DND-41 (cell line): ENCODE measurements at regions not wholly inside any gene's neighbourhood (a gene's known extent, or its start where the extent isn't known, plus 50 kb on each side); places are given as distances from the start of the nearest gene placed in this dataset.
A peak's percentile ranks its signal among the peaks of the same experiment; 100 is the strongest.

Experiments used
- ATAC-seq: fragments of 200-7000 bp; cut with Tn5 transposase; 3 replicates; pipeline ENCODE4 v1.9.1; 2021; ENCODE audit warnings: low read depth; ENCODE audit not compliant: insufficient read depth
- DNase-seq: peaks from one replicate; pipeline ENCODE4 v3.0.0-alpha.2; 2020
- H2AFZ ChIP-seq: 2 replicates; pipeline ENCODE4 v1.6.0; 2012; ENCODE audit warnings: low read depth, low read length
- H3K27ac ChIP-seq: 2 replicates; pipeline ENCODE4 v1.5.1; 2012; ENCODE audit warnings: low read length, inconsistent platforms
- H3K27me3 ChIP-seq: fragments of 200-600 bp; sonication (generic); 2 replicates; pipeline ENCODE4 v1.6.0; 2012; ENCODE audit warnings: low read length, mild to moderate bottlenecking, inconsistent platforms; ENCODE audit not compliant: insufficient read depth, poor library complexity
- H3K36me3 ChIP-seq: 2 replicates; pipeline ENCODE4 v1.5.1; 2012; ENCODE audit warnings: low read length, inconsistent platforms; ENCODE audit not compliant: insufficient read depth
- H3K4me1 ChIP-seq: 2 replicates; pipeline ENCODE4 v1.5.1; 2012; ENCODE audit warnings: mild to moderate bottlenecking, low read length; ENCODE audit not compliant: insufficient read depth
- H3K4me2 ChIP-seq: 2 replicates; pipeline ENCODE4 v1.6.0; 2012; ENCODE audit warnings: mild to moderate bottlenecking, moderate library complexity, low read length, inconsistent platforms; ENCODE audit not compliant: insufficient read depth
- H3K4me3 ChIP-seq, 2 experiments: fragments of 200-600 bp in 1 of 2; shearing (Covaris generic) in 1 of 2; 2 replicates each; pipeline ENCODE4 v1.5.1; 2012 to 2016; ENCODE audit warnings: inconsistent platforms in 2 of 2, low read length in 2 of 2, mild to moderate bottlenecking in 2 of 2, low read depth in 1 of 2, moderate library complexity in 1 of 2
- H3K79me2 ChIP-seq: 2 replicates; pipeline ENCODE4 v1.6.0; 2012; ENCODE audit warnings: low read length, inconsistent platforms; ENCODE audit not compliant: insufficient read depth
- H3K9ac ChIP-seq: 2 replicates; pipeline ENCODE4 v1.6.0; 2012; ENCODE audit warnings: low read depth, mild to moderate bottlenecking, inconsistent platforms, low read length, moderate library complexity
- H3K9me3 ChIP-seq: 2 replicates; pipeline ENCODE4 v1.5.1; 2012; ENCODE audit warnings: low read length, moderate library complexity, mild to moderate bottlenecking, inconsistent platforms; ENCODE audit not compliant: insufficient read depth, severe bottlenecking
- H4K20me1 ChIP-seq: 2 replicates; pipeline ENCODE4 v1.6.0; 2012; ENCODE audit warnings: low read length; ENCODE audit not compliant: insufficient read depth
- EZH2 ChIP-seq: IDR thresholded peaks from 3 replicates; pipeline ENCODE4 v1.6.1; 2012; ENCODE audit warnings: borderline replicate concordance, low read depth, mild to moderate bottlenecking, moderate library complexity, low read length, inconsistent platforms; ENCODE audit not compliant: severe bottlenecking
- TF ChIP-seq, protein P1 (sequence below): IDR thresholded peaks from 2 replicates; pipeline ENCODE4 v1.5.1; 2012; ENCODE audit warnings: borderline replicate concordance, low read length, moderate library complexity, mild to moderate bottlenecking; ENCODE audit not compliant: poor library complexity, severe bottlenecking; ENCODE audit errors: extremely low read depth

GRCh38 chr7:17526621-17527020, 228.2 kb downstream of the AHR start:
- no peaks in the 10 kb centered on the region for H3K27me3 ChIP-seq
- H3K9ac ChIP-seq, result no peak overlapping the region
- H3K79me2 ChIP-seq, result no peaks in the 10 kb centered on the region
- peaks cover 3% of the 10 kb centered on the region; the same call in 1 of the 2 replicates for H3K4me1 ChIP-seq
- H3K4me2 ChIP-seq, result no peak overlapping the region
- H3K4me3 ChIP-seq, result no peak overlapping the region
- H3K36me3 ChIP-seq, result no peaks in the 10 kb centered on the region
- H2AFZ ChIP-seq, result no peak overlapping the region
- DNase-seq, result no peak
- H3K9me3 ChIP-seq, result no peaks in the 10 kb centered on the region
- H3K27ac ChIP-seq, result no peak overlapping the region
- ATAC-seq, result no peak
- H4K20me1 ChIP-seq, result no peaks in the 10 kb centered on the region
- no peak for TF ChIP-seq EZH2
- TF ChIP-seq, protein P1, sequence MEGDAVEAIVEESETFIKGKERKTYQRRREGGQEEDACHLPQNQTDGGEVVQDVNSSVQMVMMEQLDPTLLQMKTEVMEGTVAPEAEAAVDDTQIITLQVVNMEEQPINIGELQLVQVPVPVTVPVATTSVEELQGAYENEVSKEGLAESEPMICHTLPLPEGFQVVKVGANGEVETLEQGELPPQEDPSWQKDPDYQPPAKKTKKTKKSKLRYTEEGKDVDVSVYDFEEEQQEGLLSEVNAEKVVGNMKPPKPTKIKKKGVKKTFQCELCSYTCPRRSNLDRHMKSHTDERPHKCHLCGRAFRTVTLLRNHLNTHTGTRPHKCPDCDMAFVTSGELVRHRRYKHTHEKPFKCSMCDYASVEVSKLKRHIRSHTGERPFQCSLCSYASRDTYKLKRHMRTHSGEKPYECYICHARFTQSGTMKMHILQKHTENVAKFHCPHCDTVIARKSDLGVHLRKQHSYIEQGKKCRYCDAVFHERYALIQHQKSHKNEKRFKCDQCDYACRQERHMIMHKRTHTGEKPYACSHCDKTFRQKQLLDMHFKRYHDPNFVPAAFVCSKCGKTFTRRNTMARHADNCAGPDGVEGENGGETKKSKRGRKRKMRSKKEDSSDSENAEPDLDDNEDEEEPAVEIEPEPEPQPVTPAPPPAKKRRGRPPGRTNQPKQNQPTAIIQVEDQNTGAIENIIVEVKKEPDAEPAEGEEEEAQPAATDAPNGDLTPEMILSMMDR, result no peak

DNA sequence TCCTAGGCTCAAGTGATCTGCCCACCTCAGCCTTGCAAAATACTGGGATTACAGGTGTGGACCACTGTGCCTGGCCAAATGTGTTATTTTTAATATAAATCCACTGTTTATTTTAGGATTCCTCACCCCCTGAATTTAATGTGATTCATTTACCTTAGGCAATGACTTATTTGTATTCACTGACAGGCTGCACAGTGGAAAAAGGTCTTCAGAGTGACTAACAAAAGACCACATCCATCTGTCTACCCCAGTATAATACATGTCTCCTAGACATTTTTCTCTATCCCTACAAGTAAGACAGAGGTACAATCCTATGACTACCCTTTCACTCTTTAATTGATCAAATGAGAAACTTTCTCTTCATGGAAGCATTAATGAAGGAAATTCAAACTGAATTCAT, 230.2 kb downstream of the AHR start:
- DNase-seq (no peak), ATAC-seq (no peak)
- Histone ChIP-seq H3K79me2 (no peaks in the 10 kb centered on the region), H3K27ac (no peak overlapping the region), H3K9me3 (no peaks in the 10 kb centered on the region), H3K4me1 (peaks cover 3% of the 10 kb centered on the region; the same call in 1 of the 2 replicates), H4K20me1 (no peaks in the 10 kb centered on the region), H2AFZ (no peak overlapping the region), H3K27me3 (no peaks in the 10 kb centered on the region), H3K4me2 (no peak overlapping the region), H3K4me3 (no peak overlapping the region), H3K9ac (no peak overlapping the region), H3K36me3 (no peaks in the 10 kb centered on the region)
- TF ChIP-seq EZH2, result no peak
- TF ChIP-seq, protein P1, result no peak

DNA sequence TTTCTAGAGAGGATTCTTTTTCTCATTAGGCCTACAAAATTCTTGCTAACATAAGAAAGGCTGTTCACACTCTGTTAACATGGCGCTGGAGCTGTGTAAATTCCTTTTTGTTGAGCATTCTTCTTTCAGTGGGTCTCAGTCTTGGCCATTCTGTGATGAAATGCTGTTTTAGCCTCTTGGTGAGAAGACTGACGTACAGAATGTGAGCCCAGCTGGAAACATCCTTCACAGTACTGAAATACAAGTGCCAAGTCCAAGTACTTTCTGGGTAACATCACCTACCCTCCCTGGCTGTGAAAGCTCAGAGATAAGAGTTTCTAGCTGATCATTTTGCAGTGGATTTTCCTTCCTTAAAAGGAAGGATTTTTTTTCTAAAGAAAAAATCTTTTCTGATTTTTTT, 231.8 kb downstream of the AHR start:
- TF ChIP-seq, protein P1, result no peak
- TF ChIP-seq EZH2, result no peak
- no peak overlapping the region for H3K4me2 ChIP-seq
- H3K79me2 ChIP-seq, result no peaks in the 10 kb centered on the region
- H2AFZ ChIP-seq, result 0 out of 2 replicates have a peak overlapping the region, but pooled peaks have one; percentile 23
- H3K36me3 ChIP-seq, result no peaks in the 10 kb centered on the region
- H3K9ac ChIP-seq, result no peak overlapping the region
- H3K27ac ChIP-seq, result no peak overlapping the region
- H3K27me3 ChIP-seq, result no peaks in the 10 kb centered on the region
- no peaks in the 10 kb centered on the region for H3K9me3 ChIP-seq
- H4K20me1 ChIP-seq, result no peaks in the 10 kb centered on the region
- ATAC-seq (no peak), DNase-seq (no peak)
- no peak overlapping the region for H3K4me3 ChIP-seq
- H3K4me1 ChIP-seq, result no peaks in the 10 kb centered on the region
